Stimulated activated memory B cell treated with anti-CD40 and anti-IgM and Interleukin-4, amounts not matched to agents 10 μg/mL and 1 μg/mL and 100 μg/mL, for 72 hours (primary cell): ENCODE measurements at regions not wholly inside any gene's neighbourhood (a gene's known extent, or its start where the extent isn't known, plus 50 kb on each side); places are given as distances from the start of the nearest gene placed in this dataset.
"Not testable (repeated sequence)": the region's sequence is repeated elsewhere in the genome, so short reads cannot be mapped to it uniquely, and the experiment has no call there.

Source experiments
- ATAC-seq: fragments of 150-1000 bp; cut with Tn5 transposase; 2 replicates; pipeline ENCODE4 v1.10.0; 2021
- H3K27ac Mint-ChIP-seq: one replicate; pipeline ENCODE4 v1.8.0; 2022; ENCODE audit warnings: mild to moderate bottlenecking, mixed read lengths
- H3K27me3 Mint-ChIP-seq: one replicate; pipeline ENCODE4 v1.8.0; 2022; ENCODE audit warnings: mixed read lengths
- H3K36me3 Mint-ChIP-seq: one replicate; pipeline ENCODE4 v1.8.0; 2022; ENCODE audit warnings: mixed read lengths
- H3K4me1 Mint-ChIP-seq: one replicate; pipeline ENCODE4 v1.8.0; 2022; ENCODE audit warnings: mixed read lengths
- H3K4me3 Mint-ChIP-seq: one replicate; pipeline ENCODE4 v1.8.0; 2022; ENCODE audit warnings: mild to moderate bottlenecking, moderate library complexity, mixed read lengths
- H3K9me3 Mint-ChIP-seq: one replicate; pipeline ENCODE4 v1.8.0; 2022; ENCODE audit warnings: mixed read lengths

- peaks cover 8% of the 10 kb centered on the region for H3K9me3 Mint-ChIP-seq
- H3K27me3 Mint-ChIP-seq = peaks cover 16% of the 10 kb centered on the region
- H3K36me3 Mint-ChIP-seq = no peaks in the 10 kb centered on the region
- no peaks in the 10 kb centered on the region for H3K4me1 Mint-ChIP-seq
- H3K4me3 Mint-ChIP-seq = no peak overlapping the region
- no peak overlapping the region for H3K27ac Mint-ChIP-seq
- ATAC-seq = no peak
These were observed 160.3 kb downstream of the BMP7 start for GRCh38 chr20:57106030-57106682.

- H3K36me3 Mint-ChIP-seq = no peaks in the 10 kb centered on the region
- no peak for ATAC-seq
These were observed 159.7 kb downstream of the BMP7 start for GRCh38 chr20:57106692-57107091.

GRCh38 chr20:57107208-57107607, 159.2 kb downstream of the BMP7 start:
- H3K27ac Mint-ChIP-seq = no peak overlapping the region
- peaks cover 16% of the 10 kb centered on the region for H3K27me3 Mint-ChIP-seq
- H3K4me3 Mint-ChIP-seq = no peak overlapping the region
- peaks cover 8% of the 10 kb centered on the region for H3K9me3 Mint-ChIP-seq
- ATAC-seq = no peak
- no peaks in the 10 kb centered on the region for H3K4me1 Mint-ChIP-seq
- no peaks in the 10 kb centered on the region for H3K36me3 Mint-ChIP-seq

More at GRCh38 chr20:57106692-57107091, 159.7 kb downstream of the BMP7 start:
- Mint-ChIP-seq H3K27ac (no peak overlapping the region), H3K4me1 (no peaks in the 10 kb centered on the region), H3K4me3 (no peak overlapping the region), H3K27me3 (peaks cover 16% of the 10 kb centered on the region), H3K9me3 (peaks cover 8% of the 10 kb centered on the region)

GRCh38 chr20:57108218-57108617, 158.2 kb downstream of the BMP7 start:
- no peak overlapping the region for H3K4me3 Mint-ChIP-seq
- no peaks in the 10 kb centered on the region for H3K4me1 Mint-ChIP-seq
- peaks cover 8% of the 10 kb centered on the region for H3K9me3 Mint-ChIP-seq
- H3K27me3 Mint-ChIP-seq = peaks cover 16% of the 10 kb centered on the region
- no peak overlapping the region for H3K27ac Mint-ChIP-seq
- H3K36me3 Mint-ChIP-seq = no peaks in the 10 kb centered on the region
- no peak for ATAC-seq

- Mint-ChIP-seq H3K36me3 (no peaks in the 10 kb centered on the region), H3K9me3 (peaks cover 10% of the 10 kb centered on the region), H3K27me3 (peaks cover 21% of the 10 kb centered on the region), H3K27ac (no peak overlapping the region), H3K4me3 (no peak overlapping the region), H3K4me1 (no peaks in the 10 kb centered on the region)
- ATAC-seq = no peak
These were observed 157.5 kb downstream of the BMP7 start for GRCh38 chr20:57108742-57109570.

- Mint-ChIP-seq H3K36me3 (no peaks in the 10 kb centered on the region), H3K9me3 (peaks cover 13% of the 10 kb centered on the region), H3K4me3 (no peak overlapping the region), H3K27ac (no peak overlapping the region), H3K4me1 (no peaks in the 10 kb centered on the region), H3K27me3 (peaks cover 24% of the 10 kb centered on the region)
- ATAC-seq = no peak
These were observed 156.9 kb downstream of the BMP7 start for GRCh38 chr20:57109571-57109953.

GRCh38 chr20:57110121-57111027, 156.1 kb downstream of the BMP7 start:
- H3K4me1 Mint-ChIP-seq, ATAC-seq, H3K27ac Mint-ChIP-seq, H3K36me3 Mint-ChIP-seq, H3K4me3 Mint-ChIP-seq: not testable (repeated sequence)
- H3K9me3 Mint-ChIP-seq = peaks cover 13% of the 10 kb centered on the region
- peaks cover 19% of the 10 kb centered on the region for H3K27me3 Mint-ChIP-seq

GRCh38 chr20:57111028-57111373, 155.4 kb downstream of the BMP7 start:
- Mint-ChIP-seq H3K36me3 (no peaks in the 10 kb centered on the region), H3K4me1 (no peaks in the 10 kb centered on the region), H3K4me3 (no peak overlapping the region), H3K27me3 (peaks cover 15% of the 10 kb centered on the region), H3K9me3 (peaks cover 17% of the 10 kb centered on the region), H3K27ac (no peak overlapping the region)
- no peak for ATAC-seq

- H3K4me1 Mint-ChIP-seq = no peaks in the 10 kb centered on the region
- peaks cover 15% of the 10 kb centered on the region for H3K27me3 Mint-ChIP-seq
- no peak overlapping the region for H3K4me3 Mint-ChIP-seq
- no peak overlapping the region for H3K27ac Mint-ChIP-seq
- ATAC-seq = no peak
- H3K9me3 Mint-ChIP-seq = peaks cover 12% of the 10 kb centered on the region
- no peaks in the 10 kb centered on the region for H3K36me3 Mint-ChIP-seq
These were observed 154.0 kb downstream of the BMP7 start for GRCh38 chr20:57112448-57112847.

GRCh38 chr20:57114290-57115005, 152.0 kb downstream of the BMP7 start:
- H3K36me3 Mint-ChIP-seq = no peaks in the 10 kb centered on the region
- H3K4me1 Mint-ChIP-seq = no peaks in the 10 kb centered on the region
- H3K4me3 Mint-ChIP-seq = no peak overlapping the region
- H3K27me3 Mint-ChIP-seq = peaks cover 15% of the 10 kb centered on the region
- no peak overlapping the region for H3K27ac Mint-ChIP-seq
- no peak for ATAC-seq
- peaks cover 12% of the 10 kb centered on the region for H3K9me3 Mint-ChIP-seq

GRCh38 chr20:57117296-57117695, 149.1 kb downstream of the BMP7 start:
- H3K27me3 Mint-ChIP-seq = peaks cover 15% of the 10 kb centered on the region
- no peak for ATAC-seq

GRCh38 chr20:57118107-57118769, 148.2 kb downstream of the BMP7 start:
- Mint-ChIP-seq H3K4me1 (no peaks in the 10 kb centered on the region), H3K36me3 (no peaks in the 10 kb centered on the region), H3K9me3 (peaks cover 8% of the 10 kb centered on the region), H3K27ac (no peak overlapping the region), H3K27me3 (peaks cover 15% of the 10 kb centered on the region), H3K4me3 (no peak overlapping the region)
- ATAC-seq = no peak

More at GRCh38 chr20:57117296-57117695, 149.1 kb downstream of the BMP7 start:
- Mint-ChIP-seq H3K27ac (no peak overlapping the region), H3K36me3 (no peaks in the 10 kb centered on the region), H3K4me3 (no peak overlapping the region), H3K9me3 (peaks cover 8% of the 10 kb centered on the region), H3K4me1 (no peaks in the 10 kb centered on the region)
